Neuronal stem cell (in vitro differentiated cells): ENCODE measurements at regions not wholly inside any gene's neighbourhood (a gene's known extent, or its start where the extent isn't known, plus 50 kb on each side); places are given as distances from the start of the nearest gene placed in this dataset.
A peak's percentile ranks its signal among the peaks of the same experiment; 100 is the strongest.

Experiments
- DNase-seq: peaks from one replicate; pipeline ENCODE4 v3.0.0-alpha.2; 2013; ENCODE audit warnings: low spot score
- H2AFZ ChIP-seq: one replicate; pipeline ENCODE4 v1.6.1; 2013; ENCODE audit warnings: mild to moderate bottlenecking, low read length, inconsistent platforms
- H2AK5ac ChIP-seq: 2 replicates; pipeline ENCODE4 v1.6.1; 2013; ENCODE audit warnings: low read depth, mild to moderate bottlenecking, inconsistent platforms, low read length, moderate library complexity, mixed read lengths
- H2BK120ac ChIP-seq: 2 replicates; pipeline ENCODE4 v1.6.1; 2013; ENCODE audit warnings: low read depth, mild to moderate bottlenecking, inconsistent platforms, low read length, moderate library complexity, mixed read lengths
- H2BK12ac ChIP-seq: one replicate; pipeline ENCODE4 v1.6.1; 2013; ENCODE audit warnings: low read length, inconsistent platforms
- H2BK15ac ChIP-seq: 2 replicates; pipeline ENCODE4 v1.6.1; 2013; ENCODE audit warnings: mild to moderate bottlenecking, low read length, inconsistent platforms, mixed read lengths
- H2BK5ac ChIP-seq: one replicate; pipeline ENCODE4 v1.6.1; 2013; ENCODE audit warnings: inconsistent platforms, mild to moderate bottlenecking, low read length, moderate library complexity
- H3K14ac ChIP-seq: one replicate; pipeline ENCODE4 v1.6.1; 2013; ENCODE audit warnings: low read length, inconsistent platforms
- H3K18ac ChIP-seq: 2 replicates; pipeline ENCODE4 v1.6.1; 2013; ENCODE audit warnings: low read length, inconsistent platforms
- H3K23ac ChIP-seq: 2 replicates; pipeline ENCODE4 v1.6.1; 2013; ENCODE audit warnings: low read depth, mild to moderate bottlenecking, mixed read lengths, low read length, inconsistent platforms; ENCODE audit not compliant: poor library complexity
- H3K27ac ChIP-seq: replicated peaks from 3 replicates; pipeline ENCODE4 v1.5.1; 2013; ENCODE audit warnings: low read length, inconsistent platforms
- H3K27me3 ChIP-seq, 3 experiments: 2 replicates each; pipeline ENCODE4 v1.6.1; 2013; ENCODE audit warnings: low read length in 3 of 3, mild to moderate bottlenecking in 2 of 3, inconsistent platforms in 1 of 3, low read depth in 1 of 3, mixed read lengths in 1 of 3, moderate library complexity in 1 of 3; ENCODE audit not compliant: control insufficient read depth in 3 of 3, insufficient read depth in 3 of 3
- H3K36me3 ChIP-seq, 2 donors: replicated peaks in 1 of 2; 2 replicates each; pipeline ENCODE4 v1.6.1; 2013; ENCODE audit warnings: low read length in 2 of 2; ENCODE audit not compliant: control insufficient read depth in 2 of 2, insufficient read depth in 2 of 2
- H3K4ac ChIP-seq: 2 replicates; pipeline ENCODE4 v1.6.1; 2013; ENCODE audit warnings: inconsistent platforms, mild to moderate bottlenecking, low read length, moderate library complexity
- H3K4me1 ChIP-seq, 2 donors: 1 replicate in 1 of 2; 2 replicates in 1 of 2; pipeline ENCODE4 v1.6.1; 2013; ENCODE audit warnings: low read length in 2 of 2, low read depth in 1 of 2; ENCODE audit not compliant: control insufficient read depth in 2 of 2, insufficient read depth in 1 of 2
- H3K4me2 ChIP-seq: one replicate; pipeline ENCODE4 v1.6.1; 2013; ENCODE audit warnings: mild to moderate bottlenecking, low read length, inconsistent platforms; ENCODE audit not compliant: insufficient read depth, poor library complexity, severe bottlenecking
- H3K4me3 ChIP-seq, 2 donors: 2 replicates each; pipeline ENCODE4 v1.5.1; 2013; ENCODE audit warnings: low read length in 2 of 2, mild to moderate bottlenecking in 2 of 2, inconsistent platforms in 1 of 2, moderate library complexity in 1 of 2
- H3K79me1 ChIP-seq: one replicate; pipeline ENCODE4 v1.6.1; 2013; ENCODE audit warnings: low read depth, mild to moderate bottlenecking, inconsistent platforms, low read length, moderate library complexity
- H3K9ac ChIP-seq: one replicate; pipeline ENCODE4 v1.6.1; 2013; ENCODE audit warnings: mild to moderate bottlenecking, low read depth, low read length, inconsistent platforms; ENCODE audit not compliant: poor library complexity
- H3K9me3 ChIP-seq, 2 donors: replicated peaks in 1 of 2; 2 replicates each; pipeline versions ENCODE3 to v1.6.1; 2013; ENCODE audit warnings: low read length in 2 of 2, mild to moderate bottlenecking in 2 of 2, inconsistent platforms in 1 of 2, low read depth in 1 of 2, mixed read lengths in 1 of 2, moderate library complexity in 1 of 2; ENCODE audit not compliant: control insufficient read depth in 2 of 2, insufficient read depth in 1 of 2
- H4K8ac ChIP-seq: one replicate; pipeline ENCODE4 v1.6.1; 2013; ENCODE audit warnings: low read depth, mild to moderate bottlenecking, inconsistent platforms, low read length, moderate library complexity
- H4K91ac ChIP-seq: one replicate; pipeline ENCODE4 v1.6.1; 2013; ENCODE audit warnings: low read length, low read depth, mild to moderate bottlenecking, inconsistent platforms; ENCODE audit not compliant: poor library complexity
- WGBS, 2 donors: extraction: QIAGEN DNeasy Blood & Tissue Kit; methylation state at CpG; one replicate each; pipeline ENCODE4 v1.1.7; 2013; ENCODE audit warnings: missing lambda C conversion rate in 2 of 2, mixed read lengths in 1 of 2; ENCODE audit not compliant: insufficient read length in 2 of 2, insufficient replicate concordance in 1 of 2; ENCODE audit errors: extremely low coverage in 2 of 2; 5-methylcytosine and 5-hydroxymethylcytosine counted together

GRCh38 chr18:68147728-68148127, 567.2 kb downstream of the TMX3 start:
- Histone ChIP-seq H3K79me1 (no peaks in the 10 kb centered on the region), H3K9me3 (no peaks in the 10 kb centered on the region), H3K9ac (no peak overlapping the region), H3K14ac (no peak overlapping the region), H4K91ac (no peak overlapping the region), H2BK120ac (no peak overlapping the region), H3K4ac (no peak overlapping the region), H3K4me1 (peaks cover 0 to 5% of the 10 kb centered on the region in 2 donors), H2BK12ac (no peak overlapping the region), H2AFZ (peak overlapping the region; percentile 76), H3K18ac (no peak overlapping the region), H3K4me2 (no peak overlapping the region), H3K23ac (no peak overlapping the region), H2BK5ac (no peak overlapping the region), H2BK15ac (no peak overlapping the region), H2AK5ac (no peak overlapping the region), H4K8ac (no peak overlapping the region), H3K4me3 (no peak overlapping the region), H3K27me3 (no peaks in the 10 kb centered on the region), H3K27ac (no peak overlapping the region), H3K36me3 (no peaks in the 10 kb centered on the region)
- no CpG with 5 or more reads among the region's 2 CpGs for WGBS, 2 donors
- DNase-seq: no peak

GRCh38 chr18:68121826-68122225, 593.1 kb downstream of the TMX3 start:
- Histone ChIP-seq H3K4me2 (no peak overlapping the region), H3K18ac (no peak overlapping the region), H3K4me1 (no peaks in the 10 kb centered on the region), H3K4ac (no peak overlapping the region), H3K14ac (no peak overlapping the region), H3K79me1 (no peaks in the 10 kb centered on the region), H2BK12ac (no peak overlapping the region), H3K4me3 (no peak overlapping the region), H3K36me3 (no peaks in the 10 kb centered on the region), H2BK120ac (no peak overlapping the region), H3K9ac (no peak overlapping the region), H3K23ac (no peak overlapping the region), H3K27ac (no peak overlapping the region), H2AK5ac (no peak overlapping the region), H2AFZ (no peak overlapping the region), H4K8ac (no peak overlapping the region), H4K91ac (no peak overlapping the region), H3K27me3 (no peaks in the 10 kb centered on the region), H2BK5ac (no peak overlapping the region), H3K9me3 (no peaks in the 10 kb centered on the region), H2BK15ac (no peak overlapping the region)
- WGBS, 2 donors: no CpG with 5 or more reads among the region's 1 CpG
- DNase-seq: no peak

- H2BK15ac ChIP-seq: no peak overlapping the region
Observed at GRCh38 chr18:68121308-68121707, 593.6 kb downstream of the TMX3 start.

GRCh38 chr18:68114989-68115388, 598.5 kb upstream of the DSEL start:
- H3K18ac ChIP-seq: no peak overlapping the region
- no peak overlapping the region for H4K8ac ChIP-seq
- H3K9me3 ChIP-seq: no peaks in the 10 kb centered on the region
- H2BK5ac ChIP-seq: no peak overlapping the region
- H3K4me3 ChIP-seq: no peak overlapping the region
- no peak overlapping the region for H3K4me2 ChIP-seq
- H3K27me3 ChIP-seq: no peaks in the 10 kb centered on the region
- no peaks in the 10 kb centered on the region for H3K36me3 ChIP-seq
- no peak overlapping the region for H3K9ac ChIP-seq
- no peak overlapping the region for H4K91ac ChIP-seq
- WGBS, 2 donors: no CpG with 5 or more reads among the region's 2 CpGs
- H3K79me1 ChIP-seq: no peaks in the 10 kb centered on the region
- no peak overlapping the region for H2BK12ac ChIP-seq
- no peaks in the 10 kb centered on the region for H3K4me1 ChIP-seq
- H3K14ac ChIP-seq: no peak overlapping the region
- H3K27ac ChIP-seq: no peak overlapping the region
- H2AFZ ChIP-seq: no peak overlapping the region
- no peak for DNase-seq
- H2AK5ac ChIP-seq: no peak overlapping the region
- no peak overlapping the region for H3K4ac ChIP-seq
- H2BK120ac ChIP-seq: no peak overlapping the region
- H3K23ac ChIP-seq: no peak overlapping the region
- no peak overlapping the region for H2BK15ac ChIP-seq

More at GRCh38 chr18:68121308-68121707, 593.6 kb downstream of the TMX3 start:
- Histone ChIP-seq H3K9me3 (no peaks in the 10 kb centered on the region), H3K9ac (no peak overlapping the region), H3K4me3 (no peak overlapping the region), H2AFZ (peak overlapping the region; percentile 7), H3K14ac (no peak overlapping the region), H3K23ac (no peak overlapping the region), H3K4ac (no peak overlapping the region), H4K8ac (no peak overlapping the region), H3K36me3 (no peaks in the 10 kb centered on the region), H3K4me1 (no peaks in the 10 kb centered on the region), H3K27ac (no peak overlapping the region), H3K79me1 (no peaks in the 10 kb centered on the region), H3K4me2 (no peak overlapping the region), H4K91ac (no peak overlapping the region), H2BK5ac (no peak overlapping the region), H2AK5ac (no peak overlapping the region), H2BK12ac (no peak overlapping the region), H2BK120ac (no peak overlapping the region), H3K27me3 (no peaks in the 10 kb centered on the region), H3K18ac (no peak overlapping the region)
- WGBS, 2 donors: no CpG with 5 or more reads among the region's 5 CpGs
- no peak for DNase-seq
